H9 (cell line): ENCODE measurements at regions not wholly inside any gene's neighbourhood (a gene's known extent, or its start where the extent isn't known, plus 50 kb on each side); places are given as distances from the start of the nearest gene placed in this dataset.

Source experiments
- DNase-seq: peaks from one replicate; pipeline ENCODE4 v3.0.0-alpha.2; 2017
- H2AFZ ChIP-seq: one replicate; pipeline ENCODE4 v1.6.1; 2013; ENCODE audit warnings: mild to moderate bottlenecking, low read length, control low read depth, moderate library complexity
- H2AK5ac ChIP-seq: 2 replicates; pipeline ENCODE4 v1.6.1; 2013; ENCODE audit warnings: low read length, control low read depth, mixed read lengths; ENCODE audit not compliant: insufficient read length
- H2BK120ac ChIP-seq: one replicate; pipeline ENCODE4 v1.6.1; 2013; ENCODE audit warnings: low read depth, mild to moderate bottlenecking, low read length, control low read depth, inconsistent platforms; ENCODE audit not compliant: poor library complexity, severe bottlenecking
- H2BK12ac ChIP-seq: 2 replicates; pipeline ENCODE4 v1.6.1; 2013; ENCODE audit warnings: low read length, control low read depth, mixed read lengths, low read depth; ENCODE audit not compliant: insufficient read length
- H2BK15ac ChIP-seq: 2 replicates; pipeline ENCODE4 v1.6.1; 2013; ENCODE audit warnings: low read depth, low read length, control low read depth
- H2BK20ac ChIP-seq: one replicate; pipeline ENCODE4 v1.6.1; 2013; ENCODE audit warnings: low read depth, mild to moderate bottlenecking, low read length, control low read depth, inconsistent platforms; ENCODE audit not compliant: poor library complexity, severe bottlenecking
- H2BK5ac ChIP-seq: 2 replicates; pipeline ENCODE4 v1.6.1; 2013; ENCODE audit warnings: low read length, control low read depth, mixed read lengths; ENCODE audit not compliant: insufficient read length
- H3K14ac ChIP-seq: 2 replicates; pipeline ENCODE4 v1.6.1; 2013; ENCODE audit warnings: low read length, control low read depth; ENCODE audit not compliant: insufficient read depth
- H3K18ac ChIP-seq: 2 replicates; pipeline ENCODE4 v1.6.1; 2013; ENCODE audit warnings: low read depth, mild to moderate bottlenecking, mixed read lengths, low read length, control low read depth; ENCODE audit not compliant: insufficient read length
- H3K23ac ChIP-seq: 2 replicates; pipeline ENCODE4 v1.6.1; 2013; ENCODE audit warnings: low read length, control low read depth, mixed read lengths, low read depth; ENCODE audit not compliant: insufficient read length
- H3K23me2 ChIP-seq: 2 replicates; pipeline ENCODE4 v1.6.1; 2013; ENCODE audit warnings: low read depth, mild to moderate bottlenecking, mixed read lengths, low read length, control low read depth; ENCODE audit not compliant: insufficient read length, poor library complexity, severe bottlenecking
- H3K27ac ChIP-seq: 2 replicates; pipeline ENCODE4 v1.5.1; 2013; ENCODE audit warnings: low read length, control low read depth, mixed read lengths, low read depth; ENCODE audit not compliant: insufficient read length
- H3K27me3 ChIP-seq: 2 replicates; pipeline ENCODE4 v1.6.1; 2013; ENCODE audit warnings: low read length, control low read depth, inconsistent platforms; ENCODE audit not compliant: insufficient read depth
- H3K4ac ChIP-seq: 2 replicates; pipeline ENCODE4 v1.6.1; 2013; ENCODE audit warnings: low read depth, mild to moderate bottlenecking, control low read depth, inconsistent platforms, low read length, moderate library complexity
- H3K4me1 ChIP-seq: 2 replicates; pipeline ENCODE4 v1.6.1; 2013; ENCODE audit warnings: low read length, control low read depth, inconsistent platforms; ENCODE audit not compliant: insufficient read depth
- H3K4me2 ChIP-seq: 2 replicates; pipeline ENCODE4 v1.6.1; 2013; ENCODE audit warnings: low read length, control low read depth, mixed read lengths; ENCODE audit not compliant: insufficient read length, insufficient read depth
- H3K56ac ChIP-seq: 2 replicates; pipeline ENCODE4 v1.6.1; 2013; ENCODE audit warnings: low read depth, mild to moderate bottlenecking, mixed read lengths, low read length, control low read depth; ENCODE audit not compliant: insufficient read length
- H3K79me1 ChIP-seq: 2 replicates; pipeline ENCODE4 v1.6.1; 2013; ENCODE audit warnings: low read depth, mild to moderate bottlenecking, moderate library complexity, low read length, control low read depth, inconsistent platforms; ENCODE audit not compliant: insufficient read depth, poor library complexity, severe bottlenecking
- H3K79me2 ChIP-seq: 2 replicates; pipeline ENCODE4 v1.6.1; 2013; ENCODE audit warnings: low read length, control low read depth, inconsistent platforms; ENCODE audit not compliant: insufficient read depth
- H3K9ac ChIP-seq: 2 replicates; pipeline ENCODE4 v1.6.1; 2013; ENCODE audit warnings: low read length, control low read depth, mixed read lengths; ENCODE audit not compliant: insufficient read length; ENCODE audit errors: extremely low read depth
- H3K9me3 ChIP-seq: one replicate; pipeline ENCODE4 v1.6.1; 2013; ENCODE audit warnings: low read depth, low read length, inconsistent platforms; ENCODE audit not compliant: control insufficient read depth
- H3T11ph ChIP-seq: one replicate; pipeline ENCODE4 v1.6.1; 2013; ENCODE audit warnings: mild to moderate bottlenecking, low read length, control low read depth, inconsistent platforms
- H4K20me1 ChIP-seq: one replicate; pipeline ENCODE4 v1.6.1; 2013; ENCODE audit not compliant: control insufficient read depth, insufficient read length, insufficient read depth
- H4K5ac ChIP-seq: 2 replicates; pipeline ENCODE4 v1.6.1; 2013; ENCODE audit warnings: low read depth, mild to moderate bottlenecking, mixed read lengths, low read length, control low read depth; ENCODE audit not compliant: insufficient read length
- H4K8ac ChIP-seq: replicated peaks from 2 replicates; pipeline ENCODE4 v1.6.1; 2013; ENCODE audit warnings: low read length, control low read depth, mixed read lengths, low read depth; ENCODE audit not compliant: insufficient read length
- H4K91ac ChIP-seq: 2 replicates; pipeline ENCODE4 v1.6.1; 2013; ENCODE audit warnings: low read depth, mild to moderate bottlenecking, moderate library complexity, mixed read lengths, low read length, control low read depth; ENCODE audit not compliant: insufficient read length
- H3K27ac Mint-ChIP-seq, 3 experiments: 2 replicates in 2 of 3; 3 replicates in 1 of 3; pipeline ENCODE4 v1.8.0; 2020 to 2021; ENCODE audit warnings: mixed read lengths in 3 of 3, mild to moderate bottlenecking in 1 of 3, moderate library complexity in 1 of 3
- H3K27me3 Mint-ChIP-seq: 2 replicates; pipeline ENCODE4 v1.8.0; 2021; ENCODE audit warnings: low read depth, mild to moderate bottlenecking, moderate library complexity, mixed read lengths
- H3K36me3 Mint-ChIP-seq, 3 experiments: 2 replicates in 2 of 3; 3 replicates in 1 of 3; pipeline ENCODE4 v1.8.0; 2020 to 2021; ENCODE audit warnings: low read depth in 3 of 3, mixed read lengths in 3 of 3; ENCODE audit not compliant: insufficient read depth in 1 of 3
- H3K4me1 Mint-ChIP-seq, 2 experiments: 2 replicates each; pipeline ENCODE4 v1.8.0; 2020; ENCODE audit warnings: mixed read lengths in 2 of 2
- H3K4me3 Mint-ChIP-seq, 2 experiments: 2 replicates in 1 of 2; 3 replicates in 1 of 2; pipeline ENCODE4 v1.8.0; 2020 to 2021; ENCODE audit warnings: mild to moderate bottlenecking in 2 of 2, mixed read lengths in 2 of 2, moderate library complexity in 1 of 2
- H3K9me3 Mint-ChIP-seq, 2 experiments: 2 replicates in 1 of 2; 3 replicates in 1 of 2; pipeline ENCODE4 v1.8.0; 2020; ENCODE audit warnings: mild to moderate bottlenecking in 2 of 2, mixed read lengths in 2 of 2, moderate library complexity in 1 of 2
- WGBS: extraction: QIAGEN DNeasy Blood & Tissue Kit; methylation state at CpG from one replicate; pipeline ENCODE4 v1.1.7; 2013; ENCODE audit warnings: missing lambda C conversion rate, low lambda C conversion rate, mixed read lengths; ENCODE audit not compliant: insufficient read length; ENCODE audit errors: extremely low coverage; 5-methylcytosine and 5-hydroxymethylcytosine counted together
- TF ChIP-seq, protein P1 (sequence below): fragments of 200-600 bp; sonication (generic); conservative IDR thresholded peaks from 3 replicates; pipeline ENCODE4 v1.8.0; 2021; ENCODE audit warnings: antibody characterized with exemption, mild to moderate bottlenecking

DNA sequence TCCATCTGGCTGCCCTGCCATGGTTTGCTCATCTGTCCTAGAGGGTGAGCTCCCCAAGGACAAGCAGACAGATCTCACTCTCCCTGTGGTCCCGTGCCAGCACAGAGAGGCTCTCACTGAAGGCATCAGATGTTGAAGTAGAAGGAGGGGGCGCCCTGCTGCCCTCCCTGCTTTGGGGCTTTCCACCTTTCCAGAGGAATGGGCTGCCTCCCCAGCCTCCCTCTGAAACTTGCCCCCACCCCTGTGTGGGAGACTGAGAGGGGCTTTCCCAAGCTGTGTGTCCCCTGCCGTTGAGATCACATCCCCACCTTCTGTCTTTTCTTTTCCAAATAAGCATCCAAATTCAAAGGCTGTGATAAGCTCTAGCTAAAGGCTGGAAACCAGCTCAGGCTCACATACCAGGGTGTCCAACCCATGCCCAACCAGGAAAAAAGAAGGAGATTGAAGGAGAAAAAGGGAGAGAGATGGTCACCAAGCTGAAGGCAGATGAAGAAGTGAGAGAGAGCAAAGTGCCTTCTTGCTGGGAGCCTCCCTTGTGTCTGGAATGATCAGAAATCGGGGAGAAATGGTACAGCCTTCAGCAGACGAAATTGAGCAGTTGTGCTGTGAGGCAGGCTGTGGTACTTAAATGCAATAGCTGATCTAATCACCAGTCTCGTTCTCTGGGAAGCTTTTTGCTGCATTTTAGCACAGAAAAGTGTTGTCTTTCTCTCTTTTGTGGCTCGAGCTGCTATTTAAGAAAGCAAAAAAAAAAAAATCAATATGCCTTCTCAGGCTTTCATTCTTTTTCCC, 145.9 kb upstream of the LHX1 start:
- no peaks in the 10 kb centered on the region; a peak in 1 of 5 replicates for H3K9me3 Mint-ChIP-seq
- Histone ChIP-seq H3K56ac (no peak overlapping the region), H3K23me2 (no peaks in the 10 kb centered on the region), H3K4me2 (no peak overlapping the region), H4K20me1 (no peaks in the 10 kb centered on the region), H2BK5ac (no peak overlapping the region), H3K27me3 (no peaks in the 10 kb centered on the region), H3T11ph (no peak overlapping the region), H3K79me2 (no peaks in the 10 kb centered on the region), H2BK20ac (no peak overlapping the region), H3K18ac (no peak overlapping the region), H2BK120ac (no peak overlapping the region), H3K4me1 (peaks cover 8% of the 10 kb centered on the region; the same call in 1 of the 2 replicates), H3K9me3 (no peaks in the 10 kb centered on the region), H3K27ac (no peak overlapping the region), H3K9ac (no peak overlapping the region), H3K14ac (no peak overlapping the region; the same call in 1 of the 2 replicates), H4K8ac (no peak overlapping the region), H2BK15ac (no peak overlapping the region), H4K5ac (no peak overlapping the region), H2AFZ (no peak overlapping the region), H3K79me1 (no peaks in the 10 kb centered on the region), H3K23ac (no peak overlapping the region), H2AK5ac (no peak overlapping the region), H2BK12ac (no peak overlapping the region), H4K91ac (no peak overlapping the region), H3K4ac (no peak overlapping the region)
- peak overlapping the region in 1 of 3 experiments; percentile 46; a peak in 2 of 7 replicates for H3K27ac Mint-ChIP-seq
- H3K4me1 Mint-ChIP-seq: peaks cover 17 to 23% of the 10 kb centered on the region in 2 experiments
- H3K4me3 Mint-ChIP-seq: no peak overlapping the region; a peak in 2 of 5 replicates
- no CpG with 5 or more reads among the region's 7 CpGs for WGBS
- no peak for DNase-seq
- no peaks in the 10 kb centered on the region for H3K36me3 Mint-ChIP-seq
- TF ChIP-seq, protein P1, sequence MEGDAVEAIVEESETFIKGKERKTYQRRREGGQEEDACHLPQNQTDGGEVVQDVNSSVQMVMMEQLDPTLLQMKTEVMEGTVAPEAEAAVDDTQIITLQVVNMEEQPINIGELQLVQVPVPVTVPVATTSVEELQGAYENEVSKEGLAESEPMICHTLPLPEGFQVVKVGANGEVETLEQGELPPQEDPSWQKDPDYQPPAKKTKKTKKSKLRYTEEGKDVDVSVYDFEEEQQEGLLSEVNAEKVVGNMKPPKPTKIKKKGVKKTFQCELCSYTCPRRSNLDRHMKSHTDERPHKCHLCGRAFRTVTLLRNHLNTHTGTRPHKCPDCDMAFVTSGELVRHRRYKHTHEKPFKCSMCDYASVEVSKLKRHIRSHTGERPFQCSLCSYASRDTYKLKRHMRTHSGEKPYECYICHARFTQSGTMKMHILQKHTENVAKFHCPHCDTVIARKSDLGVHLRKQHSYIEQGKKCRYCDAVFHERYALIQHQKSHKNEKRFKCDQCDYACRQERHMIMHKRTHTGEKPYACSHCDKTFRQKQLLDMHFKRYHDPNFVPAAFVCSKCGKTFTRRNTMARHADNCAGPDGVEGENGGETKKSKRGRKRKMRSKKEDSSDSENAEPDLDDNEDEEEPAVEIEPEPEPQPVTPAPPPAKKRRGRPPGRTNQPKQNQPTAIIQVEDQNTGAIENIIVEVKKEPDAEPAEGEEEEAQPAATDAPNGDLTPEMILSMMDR: no peak
- H3K27me3 Mint-ChIP-seq: peaks cover 12% of the 10 kb centered on the region
